Liver (tissue), 8 donors: ENCODE measurements at regions not wholly inside any gene's neighbourhood (a gene's known extent, or its start where the extent isn't known, plus 50 kb on each side); places are given as distances from the start of the nearest gene placed in this dataset.

Source experiments
- DNase-seq: peaks from one replicate; pipeline ENCODE4 v3.0.0-alpha.2; 2017; ENCODE audit warnings: low spot score
- H3K27ac ChIP-seq, 2 donors: one replicate each; pipeline ENCODE4 v1.7.0; 2013; ENCODE audit warnings: inconsistent platforms in 2 of 2, low read length in 2 of 2, control low read depth in 1 of 2, low read depth in 1 of 2, mild to moderate bottlenecking in 1 of 2
- H3K27me3 ChIP-seq, 4 donors: one replicate each; pipeline versions ENCODE4 v1.6.1 to v1.7.0; 2013; ENCODE audit warnings: low read length in 3 of 4, inconsistent platforms in 1 of 4, mild to moderate bottlenecking in 1 of 4, moderate library complexity in 1 of 4; ENCODE audit not compliant: control insufficient read depth in 4 of 4, insufficient read depth in 4 of 4
- H3K36me3 ChIP-seq, 4 donors: one replicate each; pipeline versions ENCODE4 v1.6.1 to v1.7.0; 2013; ENCODE audit warnings: low read length in 3 of 4, mild to moderate bottlenecking in 3 of 4, low read depth in 1 of 4, moderate library complexity in 1 of 4; ENCODE audit not compliant: control insufficient read depth in 4 of 4, insufficient read depth in 3 of 4
- H3K4me1 ChIP-seq, 4 donors: one replicate each; pipeline versions ENCODE4 v1.6.1 to v1.7.0; 2013; ENCODE audit warnings: low read length in 3 of 4, mild to moderate bottlenecking in 3 of 4, moderate library complexity in 1 of 4; ENCODE audit not compliant: control insufficient read depth in 4 of 4, insufficient read depth in 4 of 4
- H3K4me3 ChIP-seq, 3 donors: one replicate each; pipeline versions ENCODE4 v1.6.1 to v1.7.0; 2013; ENCODE audit warnings: low read length in 3 of 3, control low read depth in 1 of 3, low read depth in 1 of 3, mild to moderate bottlenecking in 1 of 3
- H3K9ac ChIP-seq, 2 donors: one replicate each; pipeline ENCODE4 v1.7.0; 2013; ENCODE audit warnings: low read length in 2 of 2, mild to moderate bottlenecking in 2 of 2, moderate library complexity in 2 of 2, control low read depth in 1 of 2, low read depth in 1 of 2
- H3K9me3 ChIP-seq, 4 donors: one replicate each; pipeline versions ENCODE4 v1.6.1 to v1.7.0; 2013; ENCODE audit warnings: low read length in 3 of 4; ENCODE audit not compliant: control insufficient read depth in 4 of 4
- CTCF ChIP-seq: fragments of 150-350 bp; IDR thresholded peaks from 2 replicates; pipeline ENCODE4 v1.5.1; 2017; ENCODE audit warnings: improper control_type of control experiment, low read depth, low read length; ENCODE audit not compliant: missing input control
- EGR1 ChIP-seq, 2 donors: IDR thresholded peaks; 2 replicates each; pipeline ENCODE4 v1.6.1; 2016 to 2018; ENCODE audit warnings: antibody characterized with exemption in 2 of 2, low read depth in 2 of 2
- FOXA1 ChIP-seq: IDR thresholded peaks from 2 replicates; pipeline ENCODE4 v1.6.1; 2016; ENCODE audit warnings: antibody characterized with exemption
- FOXA2 ChIP-seq: IDR thresholded peaks from 2 replicates; pipeline ENCODE4 v1.6.1; 2016; ENCODE audit warnings: antibody characterized with exemption
- GABPA ChIP-seq, 2 donors: IDR thresholded peaks in 1 of 2; conservative IDR thresholded peaks in 1 of 2; 2 replicates each; pipeline ENCODE4 v1.6.1; 2016; ENCODE audit warnings: antibody characterized with exemption in 2 of 2, mild to moderate bottlenecking in 1 of 2, moderate library complexity in 1 of 2
- HNF4A ChIP-seq, 2 donors: conservative IDR thresholded peaks; 2 replicates each; pipeline ENCODE4 v1.6.1; 2016; ENCODE audit warnings: antibody characterized with exemption in 2 of 2, mild to moderate bottlenecking in 2 of 2
- HNF4G ChIP-seq: IDR thresholded peaks from 2 replicates; pipeline ENCODE4 v1.6.1; 2016; ENCODE audit warnings: antibody characterized with exemption
- JUND ChIP-seq, 2 donors: IDR thresholded peaks; 2 replicates each; pipeline ENCODE4 v1.6.1; 2016; ENCODE audit warnings: antibody characterized with exemption in 2 of 2
- MAX ChIP-seq: IDR thresholded peaks from 2 replicates; pipeline ENCODE4 v1.6.1; 2016; ENCODE audit warnings: antibody characterized with exemption
- NR2F2 ChIP-seq: IDR thresholded peaks from 2 replicates; pipeline ENCODE4 v1.6.1; 2016; ENCODE audit warnings: antibody characterized with exemption
- RAD21 ChIP-seq, 2 donors: IDR thresholded peaks; 2 replicates each; pipeline ENCODE4 v1.6.1; 2016; ENCODE audit warnings: antibody characterized with exemption in 2 of 2, mild to moderate bottlenecking in 2 of 2
- REST ChIP-seq: IDR thresholded peaks from 2 replicates; pipeline ENCODE4 v1.6.1; 2016; ENCODE audit warnings: antibody characterized with exemption, mild to moderate bottlenecking
- RXRA ChIP-seq, 2 donors: IDR thresholded peaks; 2 replicates each; pipeline ENCODE4 v1.6.1; 2017 to 2018; ENCODE audit warnings: antibody characterized with exemption in 2 of 2, mild to moderate bottlenecking in 1 of 2
- SP1 ChIP-seq: IDR thresholded peaks from 2 replicates; pipeline ENCODE4 v1.6.1; 2018; ENCODE audit warnings: antibody characterized with exemption, mild to moderate bottlenecking
- TAF1 ChIP-seq: conservative IDR thresholded peaks from 2 replicates; pipeline ENCODE4 v1.6.1; 2016; ENCODE audit warnings: antibody characterized with exemption, mild to moderate bottlenecking
- YY1 ChIP-seq: IDR thresholded peaks from 2 replicates; pipeline ENCODE4 v1.6.1; 2016; ENCODE audit warnings: antibody characterized with exemption, mild to moderate bottlenecking
- ZBTB33 ChIP-seq: IDR thresholded peaks from 2 replicates; pipeline ENCODE4 v1.6.1; 2016; ENCODE audit warnings: antibody characterized with exemption
- WGBS: extraction: QIAGEN DNeasy Blood & Tissue Kit; methylation state at CpG from one replicate; pipeline ENCODE4 v1.1.7; 2013; 5-methylcytosine and 5-hydroxymethylcytosine counted together
- TF ChIP-seq, protein P1 (sequence below): IDR thresholded peaks from 2 replicates; pipeline ENCODE4 v1.6.1; 2016; ENCODE audit warnings: antibody characterized with exemption
- donor health status: healthy.
- donor health status: healthy.
- donor health status: healthy.
- donor health status: healthy.
- donor health status: healthy.

DNA sequence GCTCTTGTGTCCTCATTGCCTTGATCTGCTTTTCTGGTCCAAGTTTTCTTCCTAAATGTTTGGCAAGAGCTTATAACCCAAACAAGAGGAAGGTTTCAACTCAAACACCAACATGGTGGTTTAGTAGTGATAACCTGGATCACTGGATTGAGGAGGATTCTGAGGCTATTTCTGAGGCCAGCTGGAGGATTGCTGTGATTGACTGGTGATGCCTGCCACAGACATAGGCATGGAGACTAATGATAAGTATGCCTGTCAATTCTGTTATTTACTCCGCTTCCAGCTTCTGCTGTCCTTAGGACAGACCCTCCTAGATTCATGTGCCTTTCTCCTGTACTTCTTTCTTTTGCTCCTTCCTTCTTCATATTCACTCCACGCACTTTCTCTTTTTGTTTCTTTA is 150.5 kb downstream of the SHQ1 start (continued):
- no peak for TF ChIP-seq NR2F2

- TF ChIP-seq RAD21 (IDR thresholded peaks at IDR 0.05) (no peak), GABPA (IDR thresholded peaks at IDR 0.05 in 1 of 2, conservative IDR thresholded peaks at IDR 0.05 in 1 of 2) (no peak), JUND (IDR thresholded peaks at IDR 0.05) (no peak), CTCF (no peak), RXRA (IDR thresholded peaks at IDR 0.05) (no peak), HNF4G (no peak), FOXA1 (no peak), SP1 (no peak), ZBTB33 (no peak), FOXA2 (no peak), HNF4A (conservative IDR thresholded peaks at IDR 0.05) (no peak), TAF1 (no peak), MAX (no peak), EGR1 (IDR thresholded peaks at IDR 0.05; ENCODE audit: low read depth in 2 of 2) (no peak), NR2F2 (no peak), YY1 (no peak), REST (no peak)
- TF ChIP-seq, protein P1, sequence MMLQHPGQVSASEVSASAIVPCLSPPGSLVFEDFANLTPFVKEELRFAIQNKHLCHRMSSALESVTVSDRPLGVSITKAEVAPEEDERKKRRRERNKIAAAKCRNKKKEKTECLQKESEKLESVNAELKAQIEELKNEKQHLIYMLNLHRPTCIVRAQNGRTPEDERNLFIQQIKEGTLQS = no peak
- Histone ChIP-seq H3K4me1 (no peaks in the 10 kb centered on the region), H3K9ac (no peak overlapping the region), H3K27ac (no peak overlapping the region), H3K4me3 (no peak overlapping the region), H3K36me3 (no peaks in the 10 kb centered on the region), H3K27me3 (no peaks in the 10 kb centered on the region), H3K9me3 (no peaks in the 10 kb centered on the region)
- WGBS = 93% methylated on average over 5 of the region's 5 CpGs
- no peak for DNase-seq
Observed at GRCh38 chr3:72696815-72697214, 151.4 kb downstream of the SHQ1 start.
